OCI-M2 (cell line): ENCODE measurements at regions not wholly inside any gene's neighbourhood (a gene's known extent, or its start where the extent isn't known, plus 50 kb on each side); places are given as distances from the start of the nearest gene placed in this dataset.

Experiments used
- DNase-seq: peaks from one replicate; lab custom pipeline; 2025; ENCODE audit not compliant: unreplicated experiment; lab: John Stamatoyannopoulos, UW

DNA sequence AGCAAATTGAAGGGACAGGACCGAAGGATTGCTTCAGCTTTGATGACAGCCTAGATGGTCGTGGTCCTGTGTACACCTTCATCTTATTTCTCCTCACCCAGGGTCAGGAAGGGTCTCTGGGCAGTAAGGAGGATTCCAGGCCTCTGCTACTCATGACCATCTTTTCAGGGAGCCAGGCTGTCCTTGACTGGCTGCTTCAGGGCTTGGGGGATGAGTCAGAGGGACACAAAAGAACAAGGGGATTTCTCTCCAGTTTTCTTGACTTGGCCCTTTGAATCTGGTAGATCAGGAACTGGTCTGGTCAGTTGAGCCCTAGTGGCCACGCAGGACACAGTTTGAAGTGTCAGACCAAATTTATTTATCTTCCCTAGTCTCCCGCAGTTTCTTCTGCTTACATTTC is 402.1 kb upstream of the CHD6 start:
- no peak for DNase-seq

DNA sequence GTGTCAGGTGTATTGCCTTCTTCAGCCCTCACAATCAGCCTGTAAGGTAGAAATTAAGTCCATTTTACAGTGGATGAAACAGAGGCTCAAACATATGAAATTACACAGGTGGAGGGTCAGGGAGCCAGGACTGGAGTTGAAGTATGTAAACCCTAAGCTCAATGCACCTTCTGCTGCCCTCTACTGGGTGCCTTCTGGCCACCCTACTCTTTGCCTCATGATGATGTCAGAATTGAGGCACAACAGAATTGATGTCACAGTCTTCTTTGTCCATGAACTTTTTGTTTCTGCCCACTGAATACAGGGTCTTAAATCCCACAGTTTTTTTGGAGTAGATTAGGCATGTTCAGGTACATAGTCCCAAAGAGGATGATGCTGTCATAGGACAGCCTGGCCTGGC is 400.8 kb upstream of the CHD6 start:
- no peak for DNase-seq

DNA sequence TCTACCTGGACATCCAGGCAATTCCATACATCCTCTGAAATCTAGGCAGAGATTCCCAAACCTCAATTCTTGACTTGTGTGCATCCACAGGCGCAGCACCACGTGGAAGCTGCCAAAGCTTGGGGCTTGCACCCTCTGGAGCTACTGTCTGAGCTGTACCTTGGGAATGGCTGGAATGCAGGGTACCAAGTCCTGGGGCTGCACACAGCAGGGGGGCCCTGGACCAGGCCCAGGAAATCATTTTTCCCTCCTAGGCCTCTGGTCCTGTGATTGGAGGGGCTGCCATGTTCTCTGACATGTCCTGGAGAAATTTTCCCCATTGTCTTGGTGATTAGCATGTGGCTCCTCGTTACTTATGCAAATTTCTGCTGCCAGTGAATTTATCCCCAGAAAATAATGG is 391.9 kb upstream of the CHD6 start:
- no peak for DNase-seq

- DNase-seq, result no peak
Observed at GRCh38 chr20:42007251-42007650, 389.1 kb upstream of the CHD6 start.

DNA sequence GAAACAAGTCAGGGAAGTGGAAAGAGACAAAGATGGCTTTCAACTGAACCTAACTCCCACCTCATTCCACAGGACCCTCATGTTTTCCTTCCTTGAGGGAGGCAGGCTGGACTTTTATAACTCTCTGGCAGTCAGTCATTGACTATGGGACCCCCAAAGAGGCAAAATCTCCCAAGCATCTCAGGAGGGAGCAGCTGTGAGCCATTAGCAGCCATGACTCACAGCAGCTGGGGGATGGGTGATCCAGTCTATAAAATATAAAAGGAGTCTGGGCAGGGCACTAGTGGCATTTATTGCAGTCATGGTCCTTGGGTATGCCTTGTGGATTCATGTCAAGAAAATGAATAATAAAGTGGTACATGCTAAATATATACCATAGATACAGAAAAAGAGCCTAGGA is 387.0 kb upstream of the CHD6 start:
- no peak for DNase-seq

GRCh38 chr20:42003380-42003779 is 385.2 kb upstream of the CHD6 start:
- DNase-seq, result no peak

- no peak for DNase-seq
Observed at GRCh38 chr20:41998539-41999341, 380.6 kb upstream of the CHD6 start.

- DNase-seq, result no peak
Observed at GRCh38 chr20:41996951-41997350, 378.8 kb upstream of the CHD6 start.

DNA sequence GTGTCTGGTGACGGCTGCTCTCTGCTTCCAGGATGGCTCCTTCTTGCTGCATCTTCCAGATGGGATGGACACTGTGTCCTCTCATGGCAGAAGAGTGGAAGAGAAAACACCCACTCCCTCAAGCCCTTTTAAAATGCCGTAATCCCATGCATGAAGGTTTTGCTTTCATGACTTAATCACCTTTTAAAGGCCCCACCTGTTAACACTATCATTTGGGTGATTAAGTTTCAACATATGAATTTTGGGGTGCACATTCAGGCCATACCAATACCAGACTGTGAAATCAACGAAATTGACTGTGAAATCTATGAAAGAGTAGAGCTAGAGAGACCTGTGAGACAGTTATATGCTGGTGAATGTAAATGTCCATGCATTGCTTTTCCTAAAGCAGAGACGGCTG is 374.3 kb upstream of the CHD6 start:
- DNase-seq, result no peak

- no peak for DNase-seq
Observed at GRCh38 chr20:41991412-41991811, 373.2 kb upstream of the CHD6 start.

- DNase-seq, result no peak
Observed at GRCh38 chr20:41989935-41990635, 371.9 kb upstream of the CHD6 start.

GRCh38 chr20:41989039-41989679 is 371.0 kb upstream of the CHD6 start:
- DNase-seq, result no peak

GRCh38 chr20:41984031-41984430 is 365.9 kb upstream of the CHD6 start:
- DNase-seq, result no peak

- no peak for DNase-seq
Observed at GRCh38 chr20:41983159-41983558, 365.0 kb upstream of the CHD6 start.

DNA sequence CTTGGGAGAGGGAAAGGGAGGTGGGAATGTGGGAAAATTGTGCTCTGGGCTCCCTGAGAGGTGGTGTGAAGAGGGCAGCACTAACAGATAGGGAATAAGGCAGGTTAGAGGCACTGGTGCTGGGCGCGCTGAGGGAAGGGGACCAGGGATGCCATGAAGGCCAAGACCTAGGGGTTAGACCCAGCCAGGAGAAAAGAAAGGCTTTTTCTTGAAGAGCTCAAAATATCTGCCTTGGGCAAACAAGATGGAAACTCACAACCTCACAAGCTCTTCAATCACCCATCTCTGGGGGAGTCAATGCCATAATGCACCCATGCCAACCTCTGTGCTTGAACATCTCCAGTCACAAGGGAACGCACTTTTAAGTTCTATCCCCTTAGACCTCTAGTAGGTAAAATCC is 363.6 kb upstream of the CHD6 start:
- DNase-seq, result no peak

DNA sequence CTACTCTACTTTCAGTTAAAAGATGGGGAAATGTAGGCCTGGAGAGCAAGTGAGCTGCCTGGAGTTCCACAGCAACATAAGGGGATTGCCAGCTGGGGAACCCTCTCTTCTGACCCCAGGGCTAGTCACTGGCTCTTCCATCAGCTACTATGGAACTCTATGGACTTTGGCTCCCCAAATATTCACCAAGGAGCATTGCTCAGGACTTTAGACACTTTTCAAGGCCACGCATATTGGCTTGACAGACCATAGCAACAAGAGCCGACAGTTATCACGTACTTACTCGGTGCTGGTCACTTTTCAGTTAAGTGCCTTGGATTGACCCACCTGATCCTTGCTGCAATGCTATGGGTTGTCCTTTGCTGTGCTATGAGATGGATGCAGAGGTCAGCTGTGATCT is 360.7 kb upstream of the CHD6 start:
- DNase-seq, result no peak

DNA sequence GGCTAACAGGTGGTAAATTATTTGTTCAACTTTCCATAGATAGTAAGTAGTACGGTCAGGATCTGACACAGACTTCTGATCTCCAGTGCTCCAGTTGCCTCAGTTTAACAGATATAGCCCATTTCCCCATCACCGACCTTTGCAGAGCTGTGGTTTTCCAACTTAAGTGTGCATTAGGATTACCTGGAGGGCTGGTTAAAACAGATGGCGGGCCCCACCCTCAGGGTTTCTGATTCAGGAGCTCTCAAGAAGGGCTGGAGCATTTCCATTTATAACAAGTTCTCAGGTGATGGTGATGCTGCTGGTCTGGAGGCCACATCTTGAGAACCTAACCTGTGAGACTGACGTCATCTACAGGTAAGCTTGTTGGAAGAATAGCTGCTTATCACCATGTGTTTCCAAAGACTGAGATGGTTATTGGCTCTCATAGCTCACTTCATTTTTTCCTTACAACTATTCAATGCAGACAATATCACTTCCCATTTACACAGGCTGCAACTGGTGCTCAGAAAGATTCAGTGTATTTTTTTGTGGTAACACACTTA is 360.1 kb upstream of the CHD6 start:
- DNase-seq, result no peak

GRCh38 chr20:41969656-41970055 is 351.5 kb upstream of the CHD6 start:
- DNase-seq, result no peak

DNA sequence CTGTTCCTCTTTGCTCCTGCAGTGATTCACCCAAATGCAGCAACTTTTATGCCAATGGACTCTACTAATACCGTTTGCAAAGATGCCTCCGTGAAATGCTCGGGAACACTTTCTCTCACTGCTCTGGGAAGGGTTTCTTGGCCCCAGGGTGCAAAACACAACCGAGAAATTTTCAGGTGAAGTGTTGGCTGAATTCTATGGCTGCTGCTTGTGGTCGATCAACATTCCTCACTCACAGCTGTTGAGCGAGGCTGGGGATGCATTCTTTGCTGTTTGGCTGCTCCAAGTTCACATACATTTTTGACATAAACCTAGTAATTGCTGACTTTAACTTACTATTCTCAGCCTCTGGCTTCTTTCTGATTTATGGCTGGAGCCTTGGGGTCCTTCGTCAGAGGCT is 342.0 kb upstream of the CHD6 start:
- DNase-seq, result no peak

DNA sequence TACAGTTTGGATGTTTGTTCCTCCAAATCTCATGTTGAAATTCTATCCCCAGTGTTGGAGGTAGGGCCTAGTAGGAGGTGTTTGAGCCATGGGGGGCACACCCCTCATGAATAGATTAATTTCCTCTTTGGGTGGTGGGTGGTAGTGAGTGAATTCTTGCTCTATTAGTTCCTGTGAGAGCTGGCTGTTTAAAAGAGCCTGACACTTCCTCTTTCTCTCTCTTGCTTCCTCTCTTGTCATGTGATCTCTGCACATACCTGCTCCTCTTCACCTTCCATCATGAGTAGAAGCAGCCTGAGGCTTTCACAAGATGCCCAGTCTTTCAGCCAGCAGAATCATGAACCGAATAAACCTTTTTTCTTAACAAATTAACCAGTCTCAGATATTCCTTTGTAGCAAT is 340.2 kb upstream of the CHD6 start:
- DNase-seq, result no peak

DNA sequence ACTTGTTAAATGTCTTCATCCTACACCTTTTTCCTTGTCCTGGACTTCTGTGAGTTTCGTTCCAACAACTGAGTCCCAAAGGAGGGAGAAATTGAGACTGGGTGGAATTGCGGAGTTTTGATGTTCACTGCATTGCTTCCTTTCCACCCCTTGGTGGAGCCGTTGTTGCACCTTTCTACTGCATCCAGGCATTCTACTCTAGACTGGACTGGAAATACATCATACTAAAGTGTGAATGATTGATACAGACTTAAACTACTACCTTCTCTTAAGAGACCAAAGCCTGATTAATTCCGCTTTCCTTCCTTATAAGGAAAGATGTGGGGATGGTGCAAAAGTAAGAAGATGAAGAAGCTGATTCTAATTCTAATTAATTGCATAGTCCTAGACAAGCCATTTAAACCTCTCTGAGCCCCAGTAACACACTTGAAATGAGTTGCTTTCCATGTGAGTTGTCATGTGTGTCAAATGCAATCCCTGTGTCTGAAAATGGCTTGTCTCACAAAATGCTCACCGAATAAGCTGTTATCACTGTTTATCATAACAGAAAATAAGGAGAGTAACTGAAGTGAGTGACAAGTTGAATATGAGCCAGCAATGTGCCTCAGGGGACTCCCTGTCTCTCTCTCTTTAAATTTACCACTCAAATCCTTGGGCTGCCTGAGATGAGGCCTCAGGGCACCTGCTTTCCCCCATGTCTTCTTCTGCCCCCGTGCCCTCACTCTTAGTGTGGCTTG is 338.3 kb upstream of the CHD6 start:
- DNase-seq, result no peak
